A549 (cell line): ENCODE measurements at regions not wholly inside any gene's neighbourhood (a gene's known extent, or its start where the extent isn't known, plus 50 kb on each side); places are given as distances from the start of the nearest gene placed in this dataset.

ENCODE experiments used
- ATAC-seq, 2 experiments: fragments of 200-7000 bp in 1 of 2; fragments of >200 bp in 1 of 2; cut with Nextera tagmentation in 1 of 2; cut with Tn5 transposase in 1 of 2; 3 replicates each; pipeline versions ENCODE4 v1.8.0 to v1.9.1; 2018 to 2020; ENCODE audit warnings: mild to moderate bottlenecking in 1 of 2, moderate library complexity in 1 of 2
- CTCF ChIA-PET: fragments of 300-600 bp; sonication (Branson Sonifier 250); formaldehyde crosslinking; extraction: SDS; loops from one replicate; lab custom pipeline; 2021; ENCODE audit warnings: antibody characterized with exemption, inconsistent platforms; lab: Yijun Ruan, JAX
- POLR2A ChIA-PET: fragments of 350-600 bp; formaldehyde crosslinking; extraction: SDS; loops from one replicate; lab custom pipeline; 2021; ENCODE audit warnings: antibody characterized with exemption, inconsistent platforms; lab: Yijun Ruan, JAX
- DNase-seq, 2 experiments: peaks; one replicate each; pipeline versions ENCODE4 v3.0.0 to v3.0.0-alpha.2; 2011 to 2016; ENCODE audit warnings: low read depth in 1 of 2, low spot score in 1 of 2
- FAIRE-seq: peaks from 2 replicates; lab custom pipeline; 2011; peaks lifted over from hg19 to GRCh38; lab: Jason Lieb, UNC
- H3K27ac ChIP-seq, 2 experiments: fragments of >200 bp; sonication (Bioruptor Twin); formaldehyde crosslinking; 3 replicates each; pipeline ENCODE4 v1.5.1; 2016 to 2017
- H3K4me1 ChIP-seq: fragments of >200 bp; sonication (Bioruptor Twin); formaldehyde crosslinking; 3 replicates; pipeline ENCODE4 v1.6.1; 2016
- H3K4me2 ChIP-seq: fragments of >200 bp; sonication (Bioruptor Twin); formaldehyde crosslinking; 3 replicates; pipeline ENCODE4 v1.6.1; 2016
- H3K4me3 ChIP-seq: fragments of >200 bp; sonication (Bioruptor Twin); formaldehyde crosslinking; 3 replicates; pipeline ENCODE4 v1.5.1; 2016
- H3K9me3 ChIP-seq: fragments of >200 bp; sonication (Bioruptor Twin); formaldehyde crosslinking; 3 replicates; pipeline ENCODE4 v1.6.1; 2016
- ATOH8 ChIP-seq: fragments of 250-450 bp; sonication (Bioruptor Pico); IDR thresholded peaks from 2 replicates; pipeline ENCODE4 v1.5.0; 2020; ENCODE audit warnings: low read depth, mild to moderate bottlenecking, moderate library complexity
- BHLHE40 ChIP-seq: IDR thresholded peaks from 2 replicates; pipeline ENCODE4 v1.6.1; 2012; ENCODE audit warnings: low read depth, low read length, inconsistent platforms
- CBX8 ChIP-seq: fragments of 200-600 bp; sonication (generic); IDR thresholded peaks from 2 replicates; pipeline ENCODE4 v1.6.1; 2016
- CHD4 ChIP-seq: fragments of 200-600 bp; sonication (generic); IDR thresholded peaks from 2 replicates; pipeline ENCODE4 v1.6.1; 2016; ENCODE audit warnings: antibody characterized with exemption, mild to moderate bottlenecking, borderline replicate concordance
- EHMT2 ChIP-seq: fragments of 200-600 bp; sonication (generic); IDR thresholded peaks from 2 replicates; pipeline ENCODE4 v1.6.1; 2016; ENCODE audit warnings: antibody characterized with exemption, low read depth, mild to moderate bottlenecking, moderate library complexity
- ELK1 ChIP-seq: fragments of 150-350 bp; IDR thresholded peaks from 2 replicates; pipeline ENCODE4 v1.6.1; 2014; ENCODE audit warnings: low read depth, mild to moderate bottlenecking, low read length
- FOSB ChIP-seq: fragments of 250-450 bp; sonication (Bioruptor Pico); IDR thresholded peaks from 2 replicates; pipeline ENCODE4 v1.5.0; 2020; ENCODE audit warnings: mild to moderate bottlenecking, moderate library complexity
- FOSL2 ChIP-seq, 2 experiments: fragments of 450-650 bp in 1 of 2; fragments of >200 bp in 1 of 2; sonication (Bioruptor Twin) in 1 of 2; formaldehyde crosslinking; IDR thresholded peaks; 2 replicates each; pipeline versions ENCODE4 v1.5.0 to v1.6.1; 2016 to 2020; ENCODE audit warnings: mild to moderate bottlenecking in 1 of 2, moderate library complexity in 1 of 2
- FOXS1 ChIP-seq: fragments of 250-450 bp; sonication (Bioruptor Pico); IDR thresholded peaks from 2 replicates; pipeline ENCODE4 v1.5.0; 2020; ENCODE audit warnings: mild to moderate bottlenecking, moderate library complexity
- HOXB5 ChIP-seq: fragments of 250-450 bp; sonication (Bioruptor Pico); IDR thresholded peaks from 2 replicates; pipeline ENCODE4 v1.5.0; 2020; ENCODE audit warnings: mild to moderate bottlenecking, moderate library complexity
- JUN ChIP-seq, 2 experiments: fragments of >200 bp; sonication (Bioruptor Twin); formaldehyde crosslinking; IDR thresholded peaks; 2 replicates in 1 of 2; 3 replicates in 1 of 2; pipeline ENCODE4 v1.6.1; 2016 to 2017
- JUNB ChIP-seq: fragments of >200 bp; sonication (Bioruptor Twin); formaldehyde crosslinking; IDR thresholded peaks from 2 replicates; pipeline ENCODE4 v1.6.1; 2016
- KDM5A ChIP-seq: fragments of 200-600 bp; sonication (generic); IDR thresholded peaks from 2 replicates; pipeline ENCODE4 v1.6.1; 2016; ENCODE audit warnings: antibody characterized with exemption, mild to moderate bottlenecking
- MAX ChIP-seq: IDR thresholded peaks from 2 replicates; pipeline ENCODE4 v1.6.1; 2012
- NR3C1 ChIP-seq: fragments of >200 bp; sonication (Bioruptor Twin); formaldehyde crosslinking; IDR thresholded peaks from 3 replicates; pipeline ENCODE4 v1.6.1; 2017
- POLR2A ChIP-seq: IDR thresholded peaks from 2 replicates; pipeline ENCODE4 v1.6.1; 2012; ENCODE audit warnings: mild to moderate bottlenecking, low read length
- POLR2AphosphoS2 ChIP-seq: conservative IDR thresholded peaks from 2 replicates; pipeline ENCODE4 v1.6.1; 2012; ENCODE audit warnings: low read length, improper control_type of control experiment, inconsistent platforms
- RCOR1 ChIP-seq: fragments of 150-350 bp; IDR thresholded peaks from 2 replicates; pipeline ENCODE4 v1.6.1; 2014; ENCODE audit warnings: antibody characterized with exemption, low read length, low read depth
- REST ChIP-seq: fragments of 200-600 bp; sonication (generic); IDR thresholded peaks from 2 replicates; pipeline ENCODE4 v1.6.1; 2016; ENCODE audit warnings: antibody characterized with exemption, mild to moderate bottlenecking, moderate library complexity
- SREBF2 ChIP-seq: fragments of 450-650 bp; IDR thresholded peaks from 2 replicates; pipeline ENCODE4 v1.6.1; 2014; ENCODE audit warnings: mild to moderate bottlenecking, moderate library complexity
- USF2 ChIP-seq: fragments of 450-650 bp; IDR thresholded peaks from 2 replicates; pipeline ENCODE4 v1.6.1; 2014; ENCODE audit warnings: antibody characterized with exemption
- ZFP36 ChIP-seq: fragments of 450-650 bp; IDR thresholded peaks from 2 replicates; pipeline ENCODE4 v1.6.1; 2014; ENCODE audit warnings: borderline replicate concordance; ENCODE audit not compliant: partially characterized antibody
- WGBS: methylation state at CpG from one replicate; pipeline ENCODE4 v1.1.6; 2017; ENCODE audit errors: missing lambda C conversion rate; 5-methylcytosine and 5-hydroxymethylcytosine counted together
- TF ChIP-seq, protein P1 (sequence below): fragments of >200 bp; sonication (Bioruptor Twin); formaldehyde crosslinking; IDR thresholded peaks from 3 replicates; pipeline ENCODE4 v1.6.1; 2016

DNA sequence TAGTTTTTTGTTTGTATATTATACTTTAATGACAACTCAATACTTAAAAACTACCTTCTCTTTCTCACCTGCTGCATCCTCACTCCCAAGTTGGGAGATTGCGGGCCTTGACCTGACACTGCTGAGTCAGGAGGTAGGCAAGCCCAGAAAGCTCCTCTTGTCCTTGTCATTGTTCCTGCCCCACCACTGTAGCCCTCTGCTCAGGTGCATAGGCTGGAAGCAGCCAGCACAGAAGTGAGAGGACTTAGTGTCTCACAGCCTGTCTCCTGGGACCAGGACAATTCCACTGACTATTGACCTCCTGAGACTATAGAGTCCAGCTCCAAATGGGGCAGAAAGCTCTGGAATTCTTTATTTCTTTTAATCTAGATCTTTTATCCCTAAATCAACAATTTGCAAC, 123.5 kb upstream of the NDP start:
- Histone ChIP-seq H3K9me3 (no peaks in the 10 kb centered on the region), H3K4me3 (no peak overlapping the region), H3K4me2 (no peak overlapping the region), H3K4me1 (no peaks in the 10 kb centered on the region), H3K27ac (no peak overlapping the region)
- ATAC-seq = no peak
- POLR2A ChIA-PET = no interaction called here
- FAIRE-seq = no peak
- DNase-seq = no peak
- WGBS = 100% methylated on average over 1 of the region's 1 CpG
- TF ChIP-seq REST (no peak), FOSB (CRISPR knock-in tag) (no peak), JUNB (no peak), POLR2AphosphoS2 (no peak), ELK1 (no peak), EHMT2 (no peak), FOSL2 (IDR thresholded peaks at IDR 0.05) (no peak), FOSL2 (CRISPR knock-in tag; IDR thresholded peaks at IDR 0.05) (no peak), CHD4 (no peak), CBX8 (no peak), POLR2A (no peak), BHLHE40 (no peak), JUN (IDR thresholded peaks at IDR 0.05) (no peak), ATOH8 (CRISPR knock-in tag) (no peak), HOXB5 (CRISPR knock-in tag) (no peak), SREBF2 (no peak), NR3C1 (no peak), FOXS1 (CRISPR knock-in tag) (no peak)
- TF ChIP-seq, protein P1, sequence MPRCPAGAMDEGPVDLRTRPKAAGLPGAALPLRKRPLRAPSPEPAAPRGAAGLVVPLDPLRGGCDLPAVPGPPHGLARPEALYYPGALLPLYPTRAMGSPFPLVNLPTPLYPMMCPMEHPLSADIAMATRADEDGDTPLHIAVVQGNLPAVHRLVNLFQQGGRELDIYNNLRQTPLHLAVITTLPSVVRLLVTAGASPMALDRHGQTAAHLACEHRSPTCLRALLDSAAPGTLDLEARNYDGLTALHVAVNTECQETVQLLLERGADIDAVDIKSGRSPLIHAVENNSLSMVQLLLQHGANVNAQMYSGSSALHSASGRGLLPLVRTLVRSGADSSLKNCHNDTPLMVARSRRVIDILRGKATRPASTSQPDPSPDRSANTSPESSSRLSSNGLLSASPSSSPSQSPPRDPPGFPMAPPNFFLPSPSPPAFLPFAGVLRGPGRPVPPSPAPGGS = no peak
- CTCF ChIA-PET = no interaction called here

DNA sequence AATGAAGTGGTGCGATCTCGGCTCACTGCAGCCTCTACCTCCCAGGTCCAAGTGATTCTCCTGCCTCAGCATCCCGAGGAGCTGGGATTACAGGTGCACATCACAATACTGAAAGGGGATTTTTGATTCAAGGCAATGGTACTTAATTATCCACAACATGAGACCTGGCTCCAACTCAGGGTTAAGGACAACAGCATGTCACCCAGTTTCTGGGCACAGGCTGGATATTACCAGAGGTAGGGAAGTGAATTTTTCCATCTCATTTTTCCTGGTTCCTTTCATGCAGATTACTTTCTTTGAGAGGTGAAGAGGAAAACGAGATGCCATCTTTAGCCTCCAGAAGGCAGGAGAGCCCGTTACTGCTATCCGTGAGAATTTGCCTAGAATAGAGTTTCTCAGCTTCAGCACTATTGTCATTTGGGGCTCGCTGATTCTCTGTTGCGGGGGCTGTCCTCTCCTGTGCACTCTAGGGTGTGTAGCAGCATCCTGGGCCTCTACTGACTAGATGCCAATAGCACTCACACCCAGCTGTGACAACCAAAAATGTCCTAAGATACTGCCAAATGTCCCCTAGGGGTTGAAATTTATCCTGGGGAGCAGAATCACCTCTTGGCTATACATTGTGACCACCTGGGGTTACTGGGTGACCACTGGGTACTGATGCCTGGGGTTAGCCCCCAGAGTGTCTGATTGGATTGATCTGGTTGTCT, 121.8 kb upstream of the NDP start:
- ATAC-seq (no peak), DNase-seq (no peak)
- no peak overlapping the region for H3K4me2 ChIP-seq
- TF ChIP-seq MAX = no peak
- no peak for TF ChIP-seq KDM5A
- TF ChIP-seq RCOR1 = no peak
- TF ChIP-seq ZFP36 = no peak
- no peak for TF ChIP-seq USF2
- TF ChIP-seq, all 56 proteins: peak for 0
- Histone ChIP-seq H3K4me1 (no peaks in the 10 kb centered on the region), H3K4me3 (no peak overlapping the region), H3K27ac (no peak overlapping the region), H3K9me3 (no peaks in the 10 kb centered on the region)
- CTCF ChIA-PET = no interaction called here
- POLR2A ChIA-PET = no interaction called here
- 42% methylated on average over 8 of the region's 8 CpGs for WGBS
- no peak for FAIRE-seq
